NAMALWA (cell line): ENCODE measurements at regions not wholly inside any gene's neighbourhood (a gene's known extent, or its start where the extent isn't known, plus 50 kb on each side); places are given as distances from the start of the nearest gene placed in this dataset.
"Not testable (repeated sequence)": the region's sequence is repeated elsewhere in the genome, so short reads cannot be mapped to it uniquely, and the experiment has no call there.

Source experiments
- DNase-seq: peaks from one replicate; pipeline ENCODE4 v3.0.0-alpha.2; 2015; ENCODE audit warnings: low spot score

GRCh38 chr9:24342457-24342856 lies 203.2 kb downstream of the IZUMO3 start:
- DNase-seq, result no peak

DNA sequence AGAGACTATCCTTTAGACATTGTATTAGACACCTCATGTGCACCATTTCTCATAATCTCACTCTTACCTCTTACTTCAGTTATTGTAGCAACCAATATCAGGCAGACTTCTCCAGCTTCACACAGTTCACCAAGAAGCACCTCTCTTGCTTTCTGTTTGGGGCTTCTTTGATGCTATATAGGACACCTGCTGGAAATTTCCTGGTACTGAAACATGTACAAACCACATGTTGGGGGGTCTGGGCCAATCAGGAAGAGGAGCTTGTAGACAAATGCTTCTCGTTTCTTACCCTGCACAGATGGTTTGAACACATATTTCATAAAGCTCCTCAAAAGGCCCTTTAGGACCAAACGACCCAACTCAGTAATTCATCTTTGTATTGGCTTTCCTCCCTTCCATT lies 212.1 kb downstream of the IZUMO3 start:
- DNase-seq, result peak; percentile 30

DNA sequence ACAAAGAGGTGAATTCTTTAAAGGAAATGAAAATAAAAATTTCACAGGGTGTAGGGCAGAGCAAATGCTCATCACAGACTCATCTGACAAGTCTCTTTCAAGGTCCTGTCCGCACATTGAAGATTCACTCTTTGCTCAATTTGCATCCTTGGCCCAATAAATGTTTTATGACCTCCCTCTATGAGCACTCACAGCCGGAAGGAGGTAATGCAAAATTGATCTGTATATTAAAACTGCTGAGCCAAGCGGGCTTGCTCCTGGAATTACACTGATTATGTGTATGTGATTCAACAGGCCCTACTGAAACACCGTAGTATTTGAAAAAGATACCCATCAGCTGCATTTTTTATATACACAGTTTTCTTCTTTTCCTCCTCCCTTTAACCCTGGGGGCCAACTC lies 246.8 kb downstream of the IZUMO3 start:
- no peak for DNase-seq

GRCh38 chr9:24297931-24298330 lies 247.8 kb downstream of the IZUMO3 start:
- no peak for DNase-seq

DNA sequence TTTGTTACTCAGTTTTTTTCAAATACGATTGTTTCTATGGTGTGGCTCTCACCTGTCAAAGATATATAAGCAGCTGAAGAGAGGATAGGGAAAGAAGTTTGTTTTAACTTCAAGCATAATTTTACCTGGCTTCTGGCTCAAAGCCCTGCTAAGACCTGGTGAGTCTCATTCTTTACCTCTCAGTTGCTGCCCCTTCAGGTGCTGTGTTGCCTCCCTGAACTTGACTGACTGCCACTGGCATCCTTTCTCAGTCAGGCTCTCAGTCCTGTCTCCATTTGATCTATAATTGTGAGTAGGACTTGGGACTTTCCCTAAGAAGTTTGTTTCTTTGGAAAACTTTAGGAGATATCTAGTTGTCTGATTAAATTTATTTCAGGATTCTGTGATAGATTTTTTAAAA lies 249.6 kb downstream of the IZUMO3 start:
- no peak for DNase-seq

DNA sequence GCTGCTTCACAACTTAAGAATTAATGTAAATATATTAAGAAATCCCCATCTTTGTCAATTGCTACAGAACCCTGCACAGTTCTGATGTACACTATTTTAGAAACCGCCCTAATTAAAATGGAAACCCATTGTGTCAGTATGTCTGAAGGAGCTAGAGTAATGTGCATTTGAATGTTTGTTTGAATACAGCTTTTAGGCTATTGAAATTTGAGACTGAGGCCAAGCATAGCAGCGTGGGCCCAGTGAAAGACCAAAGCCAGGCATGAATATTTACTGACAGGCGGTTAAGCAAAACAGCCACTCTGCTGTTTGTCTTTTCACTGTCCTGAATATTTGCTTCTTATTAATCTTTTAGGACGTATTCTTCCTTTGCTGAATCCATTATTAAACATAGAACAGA lies 252.3 kb downstream of the IZUMO3 start:
- no peak for DNase-seq

- no peak for DNase-seq
These were observed 258.9 kb downstream of the IZUMO3 start for GRCh38 chr9:24286761-24287160.

GRCh38 chr9:24258626-24259025 lies 287.1 kb downstream of the IZUMO3 start:
- no peak for DNase-seq

- no peak for DNase-seq
These were observed 288.0 kb downstream of the IZUMO3 start for GRCh38 chr9:24257726-24258125.

DNA sequence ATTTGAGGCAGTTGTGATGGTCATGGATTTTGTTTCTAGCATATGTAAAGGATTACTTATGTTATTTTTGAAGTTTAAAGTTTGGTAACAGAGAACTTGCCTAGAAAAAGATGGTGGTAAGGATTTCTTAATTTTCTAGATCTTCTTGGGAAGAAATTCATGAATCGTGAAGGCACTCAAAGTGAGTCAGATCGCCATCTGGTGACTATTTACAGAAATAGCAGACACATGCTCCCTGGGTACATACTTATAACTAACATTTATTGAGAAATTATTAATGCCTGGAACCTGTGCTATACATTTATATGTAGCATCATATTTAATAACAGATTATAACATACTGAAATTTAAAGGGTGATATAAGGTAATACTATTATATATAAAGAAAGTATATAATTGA lies 299.7 kb downstream of the IZUMO3 start:
- peak; percentile 41 for DNase-seq

DNA sequence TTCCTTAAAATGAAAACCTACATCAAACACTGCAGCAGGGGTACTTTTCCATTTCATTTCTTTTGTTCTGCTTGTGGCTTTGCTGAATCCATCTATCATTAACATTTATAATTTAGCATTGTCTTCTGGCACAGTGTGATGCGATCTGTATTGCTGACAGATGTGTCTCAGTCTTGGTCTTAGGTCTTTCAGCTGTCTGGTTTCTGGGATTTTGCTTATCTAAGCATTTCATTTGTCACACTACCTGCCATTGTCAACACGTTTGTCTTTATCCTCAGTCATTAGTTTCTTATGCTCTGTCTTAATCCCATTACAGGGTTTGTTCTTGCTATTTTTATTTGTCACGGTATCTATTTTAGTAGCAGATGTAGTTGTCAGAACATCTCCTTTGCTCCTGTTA lies 303.1 kb downstream of the IZUMO3 start:
- no peak for DNase-seq

- DNase-seq, result no peak
These were observed 327.0 kb downstream of the IZUMO3 start for GRCh38 chr9:24218656-24219055.

GRCh38 chr9:24210641-24211040 lies 335.1 kb downstream of the IZUMO3 start:
- no peak for DNase-seq

DNA sequence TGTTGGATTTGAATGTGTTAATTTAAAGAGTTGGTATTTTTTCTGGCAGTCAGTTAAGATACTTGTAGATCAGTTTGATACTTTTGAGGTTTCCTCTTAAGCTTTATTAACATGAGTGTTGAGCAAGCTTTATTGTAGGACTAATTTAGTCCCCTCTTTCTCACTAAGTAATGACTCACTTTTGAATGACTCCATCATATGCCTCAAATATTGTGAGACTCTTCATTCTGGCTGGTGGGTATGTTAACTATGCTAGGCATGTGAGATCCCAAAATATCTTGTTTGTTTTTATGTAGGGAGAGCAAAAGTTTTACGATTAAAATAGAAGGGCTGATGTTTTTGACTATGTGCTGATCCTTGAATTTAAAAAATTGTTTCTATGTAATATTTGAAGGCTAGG lies 355.7 kb downstream of the IZUMO3 start:
- no peak for DNase-seq

DNA sequence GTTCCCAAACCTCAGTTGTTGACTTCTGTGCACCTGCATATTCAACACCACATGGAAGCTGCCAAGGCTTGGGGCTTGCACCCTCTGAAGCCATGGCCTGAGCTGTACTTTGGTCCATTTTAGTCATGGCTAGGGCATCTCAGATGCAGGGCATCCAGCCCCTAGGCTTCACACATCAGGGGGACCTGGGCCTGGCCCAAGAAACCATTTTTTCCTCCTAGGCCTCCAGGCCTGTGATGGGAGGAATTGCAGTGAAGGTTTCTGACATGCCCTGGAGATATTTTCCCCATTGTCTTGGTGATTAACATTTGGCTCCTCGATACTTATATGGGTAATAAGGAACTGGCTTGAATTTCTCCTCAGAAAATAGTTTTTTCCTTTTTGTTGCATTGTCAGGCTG lies 354.5 kb upstream of the ELAVL2 start:
- DNase-seq, result not testable (repeated sequence)

DNA sequence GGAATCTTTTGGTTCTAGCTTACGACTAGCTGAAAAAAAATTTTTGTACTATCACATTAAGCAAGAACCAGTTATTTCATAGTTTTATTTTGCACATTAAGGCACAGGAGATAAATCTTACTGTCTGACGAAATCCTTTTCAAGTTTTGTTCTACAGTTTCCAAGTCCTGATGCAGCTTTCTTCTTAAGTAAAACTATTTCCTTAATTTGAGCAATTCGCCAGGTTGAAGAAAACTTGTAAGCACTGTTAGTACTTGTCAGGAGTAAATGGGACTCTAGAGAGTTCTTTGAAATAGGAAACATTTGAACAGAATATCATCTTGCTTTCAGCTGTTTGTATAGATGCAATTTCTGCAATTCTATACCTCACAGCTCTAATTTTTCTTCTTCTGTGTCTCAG lies 318.8 kb upstream of the ELAVL2 start:
- no peak for DNase-seq

GRCh38 chr9:24135072-24135471 lies 309.0 kb upstream of the ELAVL2 start:
- not testable (repeated sequence) for DNase-seq

DNA sequence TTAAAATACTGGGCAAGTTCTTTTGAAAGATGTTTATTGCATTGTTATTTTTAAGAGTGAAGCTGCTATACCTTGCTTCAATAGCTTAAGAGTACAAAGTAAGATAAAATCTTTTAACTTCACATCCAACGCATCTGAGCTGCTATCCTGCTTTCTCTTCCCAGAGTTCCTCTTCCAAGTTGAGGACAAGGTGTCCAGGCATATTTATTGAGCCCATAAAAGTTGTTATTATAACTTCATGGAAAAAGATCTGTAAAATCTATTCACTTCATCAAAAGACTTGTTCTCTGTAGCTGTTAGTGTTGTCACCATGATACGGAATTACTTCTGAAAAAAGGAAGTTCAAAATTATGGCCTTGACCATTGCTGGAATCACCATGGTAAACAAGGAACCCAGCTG lies 306.2 kb upstream of the ELAVL2 start:
- DNase-seq, result no peak

DNA sequence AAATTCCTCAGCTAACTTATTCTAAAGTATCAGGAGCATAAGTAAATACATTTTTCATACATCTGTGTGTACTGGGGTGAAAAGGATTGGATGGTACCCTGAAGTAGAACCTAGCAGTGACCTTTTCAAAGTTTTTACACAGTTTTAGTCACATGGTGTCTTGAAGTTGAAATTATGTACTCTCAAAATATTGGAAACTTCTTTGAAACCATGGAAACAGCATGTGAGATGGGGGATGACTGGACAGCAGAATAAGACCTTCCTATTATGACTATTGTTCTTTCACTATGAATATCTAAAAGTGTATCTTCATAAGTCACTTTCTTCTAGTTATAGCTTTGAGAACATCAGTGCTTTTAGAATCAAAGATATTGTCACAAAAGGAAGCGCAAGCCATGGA lies 301.5 kb upstream of the ELAVL2 start:
- no peak for DNase-seq

- DNase-seq, result no peak
These were observed 292.1 kb upstream of the ELAVL2 start for GRCh38 chr9:24118190-24118589.

DNA sequence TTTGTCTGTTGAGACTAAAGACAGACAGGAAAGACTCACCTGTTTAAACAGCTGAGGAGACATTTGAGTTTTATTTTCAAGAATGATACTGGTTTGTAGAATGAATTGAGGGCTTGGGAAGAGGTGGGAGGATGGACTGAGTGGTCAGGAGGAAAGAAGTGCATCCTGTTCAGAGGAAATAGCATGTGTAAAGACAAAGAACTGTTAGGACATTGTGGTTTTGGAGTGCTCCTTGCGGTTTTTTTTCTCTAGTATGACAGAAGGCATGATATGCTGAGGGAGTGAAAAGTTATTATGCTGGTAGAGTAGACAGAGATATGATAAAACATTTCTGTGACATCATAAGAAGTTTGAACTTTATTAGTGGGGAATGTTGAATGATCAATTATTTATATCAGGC lies 270.7 kb upstream of the ELAVL2 start:
- no peak for DNase-seq

GRCh38 chr9:24095246-24095645 lies 269.2 kb upstream of the ELAVL2 start:
- no peak for DNase-seq

- no peak for DNase-seq
These were observed 264.5 kb upstream of the ELAVL2 start for GRCh38 chr9:24090566-24090965.

- no peak for DNase-seq
These were observed 247.6 kb upstream of the ELAVL2 start for GRCh38 chr9:24073666-24074065.

DNA sequence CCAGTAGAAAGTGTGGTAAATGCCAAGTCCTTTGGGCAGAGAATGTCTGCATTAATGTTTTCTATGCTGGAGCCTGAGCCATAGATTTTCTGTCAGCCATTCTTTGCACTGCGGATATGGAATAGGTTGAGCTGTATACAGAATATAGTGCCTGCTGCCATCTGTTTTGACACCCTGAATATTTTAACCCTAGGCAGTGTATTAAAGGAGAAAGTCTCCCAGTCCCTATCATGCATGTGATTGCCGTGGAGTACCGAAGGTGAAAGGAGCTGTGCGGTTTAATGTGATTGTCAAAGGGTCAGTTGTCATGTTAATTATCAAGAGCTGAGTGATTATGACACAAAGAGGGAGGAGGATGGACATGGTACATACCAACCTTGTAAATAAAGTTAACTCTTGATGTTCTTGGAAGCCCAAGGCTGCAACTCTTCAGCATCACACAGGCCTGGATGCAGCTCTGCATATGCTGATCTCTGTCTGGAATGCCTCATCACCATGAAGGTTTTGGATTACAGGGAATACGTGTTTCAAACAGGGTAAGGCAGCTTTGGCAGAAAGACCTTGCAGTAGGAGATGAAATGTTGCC lies 247.1 kb upstream of the ELAVL2 start:
- DNase-seq, result no peak
